Tibial artery (tissue), 4 donors: ENCODE measurements at regions not wholly inside any gene's neighbourhood (a gene's known extent, or its start where the extent isn't known, plus 50 kb on each side); places are given as distances from the start of the nearest gene placed in this dataset.

Source experiments
- DNase-seq, 2 donors: peaks; one replicate each; pipeline ENCODE4 v3.0.0-alpha.2; 2019
- H3K27ac ChIP-seq, 2 donors: fragments of 200-600 bp; sonication (generic) in 1 of 2; 1 replicate in 1 of 2; 2 replicates in 1 of 2; pipeline ENCODE4 v1.5.1; 2018 to 2019; ENCODE audit warnings: mild to moderate bottlenecking in 1 of 2
- H3K27me3 ChIP-seq, 2 donors: fragments of 200-600 bp; sonication (generic) in 1 of 2; one replicate each; pipeline versions ENCODE4 v1.5.1 to v1.6.0; 2016 to 2019
- H3K36me3 ChIP-seq, 3 donors: fragments of 200-600 bp; sonication (generic) in 2 of 3; one replicate each; pipeline ENCODE4 v1.5.1; 2016 to 2019; ENCODE audit warnings: mild to moderate bottlenecking in 2 of 3
- H3K4me1 ChIP-seq, 4 donors: fragments of 200-600 bp; sonication (generic) in 2 of 4; 1 replicate in 3 of 4; 2 replicates in 1 of 4; pipeline ENCODE4 v1.5.1; 2016 to 2019
- H3K4me3 ChIP-seq, 2 donors: fragments of 200-600 bp; sonication (generic) in 1 of 2; 1 replicate in 1 of 2; 2 replicates in 1 of 2; pipeline ENCODE4 v1.5.1; 2018 to 2019; ENCODE audit warnings: mild to moderate bottlenecking in 2 of 2
- H3K9me3 ChIP-seq, 3 donors: fragments of 200-600 bp; sonication (generic) in 1 of 3; one replicate each; pipeline ENCODE4 v1.5.1; 2016 to 2019
- intact Hi-C: fragments of 100-400 bp; cut with DNase I; formaldehyde crosslinking; loops from one replicate; pipeline ENCODE4 v1.15.0; 2023; ENCODE audit warnings: low total_unique reads
- TF ChIP-seq, protein P1 (sequence below), 2 experiments: fragments of 200-600 bp in 1 of 2; fragments of 450-650 bp in 1 of 2; IDR thresholded peaks; one replicate each; pipeline ENCODE4 v1.5.1; 2017 to 2019; ENCODE audit warnings: antibody characterized with exemption in 2 of 2, mild to moderate bottlenecking in 1 of 2, moderate library complexity in 1 of 2

DNA sequence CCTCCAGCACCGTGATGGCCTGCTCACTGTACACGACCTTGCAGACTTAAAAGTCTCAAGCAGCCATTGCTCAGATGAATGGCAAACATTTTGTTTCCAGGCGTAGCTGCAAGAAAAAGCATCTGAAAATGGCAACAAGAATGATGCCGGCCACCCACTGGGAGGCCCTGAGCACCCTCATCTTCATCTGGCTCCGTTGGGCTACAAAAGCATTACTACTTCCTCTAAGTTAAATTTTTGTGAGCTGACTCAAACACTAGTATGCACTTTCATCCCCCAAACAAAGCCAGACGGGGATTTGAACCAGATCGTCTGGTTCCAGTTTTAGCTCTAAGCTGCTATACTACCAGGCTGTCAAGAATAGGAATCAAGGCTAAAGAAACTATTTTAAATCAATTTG is 116.6 kb upstream of the CDK1 start:
- Histone ChIP-seq H3K36me3 (no peaks in the 10 kb centered on the region), H3K4me3 (no peak overlapping the region), H3K27me3 (no peaks in the 10 kb centered on the region), H3K9me3 (peaks cover 0 to 5% (median 0%) of the 10 kb centered on the region in 3 donors), H3K4me1 (no peaks in the 10 kb centered on the region), H3K27ac (no peak overlapping the region)
- DNase-seq, result no peak
- TF ChIP-seq, protein P1, sequence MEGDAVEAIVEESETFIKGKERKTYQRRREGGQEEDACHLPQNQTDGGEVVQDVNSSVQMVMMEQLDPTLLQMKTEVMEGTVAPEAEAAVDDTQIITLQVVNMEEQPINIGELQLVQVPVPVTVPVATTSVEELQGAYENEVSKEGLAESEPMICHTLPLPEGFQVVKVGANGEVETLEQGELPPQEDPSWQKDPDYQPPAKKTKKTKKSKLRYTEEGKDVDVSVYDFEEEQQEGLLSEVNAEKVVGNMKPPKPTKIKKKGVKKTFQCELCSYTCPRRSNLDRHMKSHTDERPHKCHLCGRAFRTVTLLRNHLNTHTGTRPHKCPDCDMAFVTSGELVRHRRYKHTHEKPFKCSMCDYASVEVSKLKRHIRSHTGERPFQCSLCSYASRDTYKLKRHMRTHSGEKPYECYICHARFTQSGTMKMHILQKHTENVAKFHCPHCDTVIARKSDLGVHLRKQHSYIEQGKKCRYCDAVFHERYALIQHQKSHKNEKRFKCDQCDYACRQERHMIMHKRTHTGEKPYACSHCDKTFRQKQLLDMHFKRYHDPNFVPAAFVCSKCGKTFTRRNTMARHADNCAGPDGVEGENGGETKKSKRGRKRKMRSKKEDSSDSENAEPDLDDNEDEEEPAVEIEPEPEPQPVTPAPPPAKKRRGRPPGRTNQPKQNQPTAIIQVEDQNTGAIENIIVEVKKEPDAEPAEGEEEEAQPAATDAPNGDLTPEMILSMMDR (IDR thresholded peaks at IDR 0.05), result no peak
- intact Hi-C loops, result no loop called here

DNA sequence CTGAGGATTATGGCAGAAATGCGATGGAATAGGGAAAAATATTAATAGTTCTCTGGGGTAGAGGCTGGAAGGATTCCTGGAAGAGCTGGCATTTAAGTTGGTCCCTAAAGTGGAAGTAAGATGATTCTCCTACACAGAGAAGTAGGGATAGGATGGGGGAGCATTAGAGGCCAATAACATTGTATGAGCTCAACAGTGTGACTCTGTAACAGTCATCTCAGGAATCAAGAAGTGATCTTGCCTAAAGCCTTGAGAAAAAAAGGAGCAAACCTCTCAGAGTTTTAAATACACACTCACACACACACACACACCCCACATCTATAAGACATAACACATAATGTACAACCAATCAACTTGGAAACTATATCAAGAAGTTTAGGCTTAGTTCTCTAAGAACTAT is 117.7 kb upstream of the CDK1 start:
- Histone ChIP-seq H3K27ac (no peak overlapping the region), H3K9me3 (peaks cover 0 to 5% (median 0%) of the 10 kb centered on the region in 3 donors), H3K36me3 (no peaks in the 10 kb centered on the region), H3K4me3 (no peak overlapping the region), H3K27me3 (no peaks in the 10 kb centered on the region), H3K4me1 (no peaks in the 10 kb centered on the region)
- DNase-seq, result no peak
- intact Hi-C loops, result no loop called here
- TF ChIP-seq, protein P1 (IDR thresholded peaks at IDR 0.05), result no peak

DNA sequence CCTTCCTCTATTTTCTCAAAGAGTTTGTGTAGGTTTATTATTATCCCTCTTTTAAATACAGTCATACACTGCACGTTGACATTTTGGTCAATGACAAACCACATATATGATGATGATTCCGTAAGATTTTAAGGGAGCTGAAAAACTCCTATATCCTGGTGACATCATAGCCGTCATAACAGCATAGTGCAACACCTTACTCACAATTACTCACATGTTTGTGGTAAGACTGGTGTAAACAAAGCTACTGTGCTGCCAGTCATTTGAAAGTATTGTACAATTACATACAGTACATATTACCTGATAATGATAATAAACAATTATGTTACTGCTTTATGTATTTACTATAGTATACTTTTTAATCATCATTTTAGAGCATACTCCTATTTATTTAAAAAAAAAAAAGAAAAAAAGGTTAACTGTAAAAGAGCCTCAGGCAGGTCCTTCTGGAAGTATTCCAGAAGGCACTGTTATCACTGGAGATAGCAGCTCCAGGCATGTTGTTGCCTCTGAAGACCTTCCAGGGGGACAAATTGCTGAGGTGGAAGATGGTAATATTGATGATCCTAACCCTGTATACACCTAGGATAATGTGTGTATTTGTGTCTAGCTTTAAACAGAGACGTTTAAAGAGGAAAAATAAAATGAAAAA is 123.3 kb upstream of the CDK1 start:
- DNase-seq, result no peak
- Histone ChIP-seq H3K27ac (no peak overlapping the region), H3K9me3 (peaks cover 0 to 5% (median 0%) of the 10 kb centered on the region in 3 donors), H3K36me3 (no peaks in the 10 kb centered on the region), H3K4me1 (no peaks in the 10 kb centered on the region), H3K27me3 (no peaks in the 10 kb centered on the region), H3K4me3 (no peak overlapping the region)
- TF ChIP-seq, protein P1 (IDR thresholded peaks at IDR 0.05), result no peak
- intact Hi-C loops, result no loop called here

DNA sequence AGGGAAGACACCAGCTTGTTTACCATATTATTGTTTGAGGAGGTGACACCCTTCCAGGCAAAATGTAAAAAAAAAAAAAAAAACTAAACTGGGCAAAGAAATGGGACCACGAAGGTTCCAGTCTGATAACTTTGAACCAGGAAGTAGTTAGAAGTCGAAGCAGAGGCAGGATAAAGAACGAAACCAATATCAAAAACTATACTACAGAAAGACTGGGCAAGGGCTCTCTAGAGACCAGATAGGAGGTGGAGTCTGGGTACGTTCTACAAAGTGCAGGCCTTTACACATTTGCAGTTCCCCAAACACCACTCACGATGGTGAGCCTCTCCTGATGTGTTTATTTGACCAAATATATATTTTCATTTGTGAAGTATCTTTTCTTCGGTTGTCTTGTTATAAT is 125.7 kb upstream of the CDK1 start:
- no peaks in the 10 kb centered on the region for H3K27me3 ChIP-seq

DNA sequence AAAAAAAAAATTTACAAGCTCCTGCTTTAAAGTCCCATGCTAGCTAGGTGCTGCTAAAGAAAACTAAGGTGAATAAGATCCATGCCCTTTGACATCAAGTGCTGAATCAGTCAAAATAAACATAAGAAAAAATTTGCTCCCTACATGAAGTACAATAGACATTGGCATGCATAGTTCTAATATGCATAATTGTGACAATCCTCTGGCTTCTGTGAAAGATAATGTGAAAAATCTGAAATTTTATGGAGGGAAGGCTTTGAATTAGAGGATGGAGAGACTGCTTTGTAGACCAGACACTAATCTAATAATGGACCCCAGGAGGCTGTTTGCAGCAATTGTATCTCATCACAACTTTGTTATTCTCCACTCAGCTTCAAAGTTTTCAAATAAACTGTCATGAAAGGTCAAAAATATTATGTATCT is 127.9 kb upstream of the CDK1 start:
- H3K4me3 ChIP-seq, result no peak overlapping the region
- H3K9me3 ChIP-seq, result no peaks in the 10 kb centered on the region
- no peaks in the 10 kb centered on the region for H3K36me3 ChIP-seq
- no peak for DNase-seq
- H3K27ac ChIP-seq, result no peak overlapping the region
- TF ChIP-seq, protein P1 (IDR thresholded peaks at IDR 0.05), result no peak
- no peaks in the 10 kb centered on the region for H3K27me3 ChIP-seq
- intact Hi-C loops, result no loop called here
- no peaks in the 10 kb centered on the region for H3K4me1 ChIP-seq

More for the DNA sequence above, 125.7 kb upstream of the CDK1 start:
- H3K4me3 ChIP-seq, result no peak overlapping the region
- H3K27ac ChIP-seq, result no peak overlapping the region
- H3K36me3 ChIP-seq, result no peaks in the 10 kb centered on the region
- no peak for DNase-seq
- TF ChIP-seq, protein P1 (IDR thresholded peaks at IDR 0.05), result no peak
- no peaks in the 10 kb centered on the region for H3K4me1 ChIP-seq
- intact Hi-C loops, result no loop called here
- no peaks in the 10 kb centered on the region for H3K9me3 ChIP-seq
